ENCODE measurements at regions not wholly inside any gene's neighbourhood (a gene's known extent, or its start where the extent isn't known, plus 50 kb on each side); places are given as distances from the start of the nearest gene placed in this dataset.

DNA sequence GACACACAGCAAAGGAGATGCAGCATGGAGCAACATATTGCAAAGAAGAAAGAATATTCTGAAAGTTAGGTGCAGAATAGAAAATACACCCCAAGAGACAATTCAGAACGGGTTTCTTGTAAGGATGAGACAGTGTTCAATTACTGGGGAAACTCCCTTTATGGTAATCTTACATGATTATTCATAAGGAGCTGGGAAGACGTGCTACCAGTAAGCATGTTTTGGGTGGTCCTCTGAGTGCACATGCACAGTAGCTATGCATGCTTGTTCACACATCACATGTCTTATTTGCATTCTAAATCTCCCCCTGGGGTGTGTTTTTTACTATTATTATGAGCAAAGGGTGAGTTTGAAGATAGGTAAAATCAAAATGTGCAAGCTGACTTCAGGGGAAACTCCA is 1448.8 kb downstream of the TECRL start:
- no peak for DNase-seq (ENCODE audit: extremely low spot score in 2 of 2)
- Histone ChIP-seq H3K27me3 (no peaks in the 10 kb centered on the region), H3K27ac (no peak overlapping the region), H3K4me1 (no peaks in the 10 kb centered on the region), H3K36me3 (no peaks in the 10 kb centered on the region), H3K9me3 (no peaks in the 10 kb centered on the region), H3K4me3 (no peak overlapping the region)
- TF ChIP-seq, protein P1, sequence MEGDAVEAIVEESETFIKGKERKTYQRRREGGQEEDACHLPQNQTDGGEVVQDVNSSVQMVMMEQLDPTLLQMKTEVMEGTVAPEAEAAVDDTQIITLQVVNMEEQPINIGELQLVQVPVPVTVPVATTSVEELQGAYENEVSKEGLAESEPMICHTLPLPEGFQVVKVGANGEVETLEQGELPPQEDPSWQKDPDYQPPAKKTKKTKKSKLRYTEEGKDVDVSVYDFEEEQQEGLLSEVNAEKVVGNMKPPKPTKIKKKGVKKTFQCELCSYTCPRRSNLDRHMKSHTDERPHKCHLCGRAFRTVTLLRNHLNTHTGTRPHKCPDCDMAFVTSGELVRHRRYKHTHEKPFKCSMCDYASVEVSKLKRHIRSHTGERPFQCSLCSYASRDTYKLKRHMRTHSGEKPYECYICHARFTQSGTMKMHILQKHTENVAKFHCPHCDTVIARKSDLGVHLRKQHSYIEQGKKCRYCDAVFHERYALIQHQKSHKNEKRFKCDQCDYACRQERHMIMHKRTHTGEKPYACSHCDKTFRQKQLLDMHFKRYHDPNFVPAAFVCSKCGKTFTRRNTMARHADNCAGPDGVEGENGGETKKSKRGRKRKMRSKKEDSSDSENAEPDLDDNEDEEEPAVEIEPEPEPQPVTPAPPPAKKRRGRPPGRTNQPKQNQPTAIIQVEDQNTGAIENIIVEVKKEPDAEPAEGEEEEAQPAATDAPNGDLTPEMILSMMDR (IDR thresholded peaks at IDR 0.05): no peak
- TF ChIP-seq POLR2AphosphoS5 (IDR thresholded peaks at IDR 0.05; ENCODE audit: insufficient read depth in 1 of 2, low read depth in 1 of 2) (no peak), POLR2A (IDR thresholded peaks at IDR 0.05) (no peak)
- intact Hi-C loops (cut with DNase I): no loop called here

DNA sequence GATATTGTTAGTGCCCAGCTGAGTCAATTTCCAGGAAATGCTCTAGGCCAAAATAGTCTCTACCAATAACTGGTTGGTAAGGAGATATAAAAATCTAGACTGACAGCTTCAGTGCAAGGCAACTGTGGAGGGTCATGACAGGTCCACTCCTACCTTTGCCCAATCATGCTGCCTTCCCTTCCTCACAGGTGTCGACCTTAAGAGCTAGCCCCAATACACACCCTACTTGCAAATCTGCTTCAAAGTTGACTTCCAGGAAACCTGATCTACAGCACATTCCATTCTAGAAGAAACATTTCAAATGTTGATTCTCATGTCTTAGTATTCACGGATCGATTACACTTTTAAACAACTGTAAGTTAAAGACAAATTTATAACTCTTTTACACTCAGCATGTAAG is 1455.5 kb downstream of the TECRL start:
- no peaks in the 10 kb centered on the region for H3K36me3 ChIP-seq
- H3K27ac ChIP-seq: no peak overlapping the region
- no peak overlapping the region for H3K4me3 ChIP-seq
- H3K4me1 ChIP-seq: no peaks in the 10 kb centered on the region
- intact Hi-C loops (cut with DNase I): no loop called here
- DNase-seq (ENCODE audit: extremely low spot score in 2 of 2): no peak
- no peaks in the 10 kb centered on the region for H3K27me3 ChIP-seq
- H3K9me3 ChIP-seq: no peaks in the 10 kb centered on the region
- TF ChIP-seq POLR2A (IDR thresholded peaks at IDR 0.05): no peak
- TF ChIP-seq POLR2AphosphoS5 (IDR thresholded peaks at IDR 0.05; ENCODE audit: insufficient read depth in 1 of 2, low read depth in 1 of 2): no peak
- TF ChIP-seq, protein P1 (IDR thresholded peaks at IDR 0.05): no peak

DNA sequence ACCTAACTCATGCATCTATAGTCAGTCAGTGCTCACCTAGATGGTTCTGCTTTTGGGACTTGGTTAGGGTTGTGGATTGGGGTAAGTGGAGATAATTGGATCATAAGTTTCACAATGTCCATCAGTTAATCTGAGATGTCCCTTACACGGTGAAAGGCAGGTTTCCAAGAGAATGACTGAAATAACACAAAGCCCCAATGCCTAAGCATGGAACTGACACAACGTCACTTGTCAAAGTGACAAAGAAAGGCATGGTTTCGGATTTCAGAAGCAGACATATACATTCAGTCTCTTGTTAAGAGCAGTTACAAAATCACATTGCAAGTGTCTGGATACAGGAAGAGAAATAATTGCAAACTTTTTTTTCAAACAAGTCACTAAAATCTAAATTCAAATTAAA is 1456.9 kb downstream of the TECRL start:
- intact Hi-C loops (cut with DNase I): no loop called here
- Histone ChIP-seq H3K36me3 (no peaks in the 10 kb centered on the region), H3K27me3 (no peaks in the 10 kb centered on the region), H3K4me3 (no peak overlapping the region), H3K9me3 (no peaks in the 10 kb centered on the region), H3K4me1 (no peaks in the 10 kb centered on the region), H3K27ac (no peak overlapping the region)
- no peak for DNase-seq (ENCODE audit: extremely low spot score in 2 of 2)
- no peak for TF ChIP-seq POLR2A (IDR thresholded peaks at IDR 0.05)
- TF ChIP-seq, protein P1 (IDR thresholded peaks at IDR 0.05): no peak
- TF ChIP-seq POLR2AphosphoS5 (IDR thresholded peaks at IDR 0.05; ENCODE audit: insufficient read depth in 1 of 2, low read depth in 1 of 2): no peak

DNA sequence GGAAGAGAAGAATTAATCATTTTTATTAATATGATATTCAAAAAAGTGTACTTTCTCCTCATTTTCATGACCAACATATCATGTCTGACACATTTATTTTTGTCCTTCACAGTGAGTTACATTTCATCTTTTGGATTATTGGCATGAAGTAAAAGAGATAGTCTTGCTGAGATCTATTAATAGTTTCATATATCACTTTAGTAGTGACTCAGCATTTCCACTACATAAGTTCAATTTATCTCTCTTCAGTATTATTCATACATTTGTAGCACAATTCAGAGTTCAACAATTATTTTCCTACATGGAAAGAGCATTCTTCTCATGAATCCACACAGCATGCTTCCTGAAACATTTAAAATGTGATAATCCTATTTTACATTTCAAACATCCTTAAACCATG is 1461.1 kb downstream of the TECRL start:
- Histone ChIP-seq H3K4me1 (no peaks in the 10 kb centered on the region), H3K36me3 (no peaks in the 10 kb centered on the region)

DNA sequence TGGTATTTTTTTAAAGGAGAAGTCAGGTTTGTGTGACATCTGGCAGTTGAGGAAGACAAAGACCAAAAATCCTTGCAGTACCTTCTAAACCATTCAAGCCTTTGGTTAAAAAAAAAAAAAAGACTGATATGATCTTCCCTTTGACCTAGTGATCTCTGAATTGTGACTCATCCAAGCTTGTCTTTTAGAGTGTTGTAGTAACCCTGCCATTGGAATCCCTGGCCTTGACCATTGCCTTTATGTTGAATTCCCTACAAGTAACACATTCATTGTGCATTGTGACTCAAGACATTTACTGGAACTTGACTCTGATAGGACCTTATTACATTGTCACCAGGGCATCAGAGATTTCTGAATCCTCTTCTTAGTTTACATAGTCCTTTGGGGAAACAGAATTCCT is 1469.0 kb downstream of the TECRL start:
- Histone ChIP-seq H3K4me1 (no peaks in the 10 kb centered on the region), H3K9me3 (no peaks in the 10 kb centered on the region), H3K27me3 (no peaks in the 10 kb centered on the region), H3K4me3 (no peak overlapping the region), H3K27ac (no peak overlapping the region), H3K36me3 (no peaks in the 10 kb centered on the region)
- DNase-seq (ENCODE audit: extremely low spot score in 2 of 2): no peak
- intact Hi-C loops (cut with DNase I): no loop called here
- no peak for TF ChIP-seq POLR2AphosphoS5 (IDR thresholded peaks at IDR 0.05; ENCODE audit: insufficient read depth in 1 of 2, low read depth in 1 of 2)
- no peak for TF ChIP-seq POLR2A (IDR thresholded peaks at IDR 0.05)
- TF ChIP-seq, protein P1 (IDR thresholded peaks at IDR 0.05): no peak

More for the DNA sequence above, 1461.1 kb downstream of the TECRL start:
- no peak overlapping the region for H3K4me3 ChIP-seq
- H3K27me3 ChIP-seq: no peaks in the 10 kb centered on the region
- intact Hi-C loops (cut with DNase I): no loop called here
- DNase-seq (ENCODE audit: extremely low spot score in 2 of 2): no peak
- no peak overlapping the region for H3K27ac ChIP-seq
- H3K9me3 ChIP-seq: no peaks in the 10 kb centered on the region
- TF ChIP-seq, protein P1 (IDR thresholded peaks at IDR 0.05): no peak
- no peak for TF ChIP-seq POLR2AphosphoS5 (IDR thresholded peaks at IDR 0.05; ENCODE audit: insufficient read depth in 1 of 2, low read depth in 1 of 2)
- TF ChIP-seq POLR2A (IDR thresholded peaks at IDR 0.05): no peak
